Lung (tissue), 11 donors: ENCODE measurements at regions not wholly inside any gene's neighbourhood (a gene's known extent, or its start where the extent isn't known, plus 50 kb on each side); places are given as distances from the start of the nearest gene placed in this dataset.

Experiments
- ATAC-seq: fragments of 200-7000 bp; cut with Tn5 transposase; one replicate; pipeline ENCODE4 v1.9.1; 2020; ENCODE audit warnings: moderate number of reproducible peaks; ENCODE audit not compliant: insufficient read depth, low FRiP score
- DNase-seq, 3 donors: peaks; one replicate each; pipeline ENCODE4 v3.0.0-alpha.2; 2013 to 2017
- H3K27ac ChIP-seq, 2 donors: one replicate each; pipeline ENCODE4 v1.5.1; 2013; ENCODE audit warnings: mild to moderate bottlenecking in 2 of 2, moderate library complexity in 2 of 2, control low read depth in 1 of 2, inconsistent platforms in 1 of 2, low read depth in 1 of 2, low read length in 1 of 2
- H3K27me3 ChIP-seq, 3 donors: one replicate each; pipeline ENCODE4 v1.5.1; 2013; ENCODE audit warnings: low read length in 2 of 3; ENCODE audit not compliant: control insufficient read depth in 3 of 3, insufficient read depth in 3 of 3
- H3K36me3 ChIP-seq, 4 donors: one replicate each; pipeline ENCODE4 v1.5.1; 2013; ENCODE audit warnings: low read length in 4 of 4, mild to moderate bottlenecking in 1 of 4, moderate library complexity in 1 of 4; ENCODE audit not compliant: control insufficient read depth in 4 of 4, insufficient read depth in 4 of 4
- H3K4me1 ChIP-seq, 5 donors: one replicate each; pipeline ENCODE4 v1.5.1; 2013; ENCODE audit warnings: low read length in 5 of 5, mild to moderate bottlenecking in 2 of 5, moderate library complexity in 1 of 5; ENCODE audit not compliant: control insufficient read depth in 5 of 5, insufficient read depth in 5 of 5
- H3K4me3 ChIP-seq: one replicate; pipeline ENCODE4 v1.5.1; 2013; ENCODE audit warnings: mild to moderate bottlenecking, control low read depth, moderate library complexity
- H3K9ac ChIP-seq, 2 donors: one replicate each; pipeline ENCODE4 v1.5.1; 2013; ENCODE audit warnings: low read length in 2 of 2, control low read depth in 1 of 2; ENCODE audit not compliant: insufficient read depth in 1 of 2
- H3K9me3 ChIP-seq, 4 donors: one replicate each; pipeline ENCODE4 v1.5.1; 2013; ENCODE audit warnings: low read length in 3 of 4, mild to moderate bottlenecking in 1 of 4, moderate library complexity in 1 of 4; ENCODE audit not compliant: control insufficient read depth in 4 of 4, insufficient read depth in 3 of 4
- WGBS, 2 donors: extraction: QIAGEN DNeasy Blood & Tissue Kit; methylation state at CpG; one replicate each; pipeline ENCODE4 v1.1.7; 2013; 5-methylcytosine and 5-hydroxymethylcytosine counted together
- TF ChIP-seq, protein P1 (sequence below): IDR thresholded peaks from 2 replicates; pipeline ENCODE4 v1.5.1; 2012; ENCODE audit warnings: mild to moderate bottlenecking; ENCODE audit errors: control extremely low read depth, extremely low read depth
- donor health status: control.
- donor health status: control.
- donor health status: Bipolar disorder and iron deficiency.
- donor health status: healthy.
- donor health status: DM: yes; HTN: yes; CAD: no.

DNA sequence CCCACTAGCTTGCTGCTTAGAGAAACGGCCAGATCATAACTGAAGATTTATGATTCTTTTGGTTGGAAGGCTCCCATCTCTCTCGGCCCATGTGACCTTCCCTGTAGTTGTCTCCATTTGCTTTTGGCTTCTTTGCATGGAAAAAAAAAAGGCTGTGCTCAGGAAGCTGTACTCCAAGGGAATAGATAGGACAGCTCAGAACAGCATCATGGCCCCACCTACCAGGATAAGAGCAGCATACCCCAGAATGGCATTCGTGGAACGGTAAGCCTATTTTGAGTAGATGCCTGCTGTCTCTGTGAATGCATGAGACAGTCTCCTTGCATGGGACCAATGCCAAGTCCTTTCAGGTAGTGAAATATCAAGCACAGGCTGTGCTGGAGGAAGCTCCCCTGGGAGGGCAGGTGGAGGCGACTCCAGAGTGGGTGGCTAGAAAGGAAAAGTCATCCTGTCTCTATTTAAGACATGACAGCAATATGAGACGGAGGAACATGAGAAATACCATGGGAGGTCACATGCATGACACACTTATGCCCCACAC, 94.1 kb upstream of the AMOTL1 start:
- no peak overlapping the region for H3K4me3 ChIP-seq
- TF ChIP-seq, protein P1, sequence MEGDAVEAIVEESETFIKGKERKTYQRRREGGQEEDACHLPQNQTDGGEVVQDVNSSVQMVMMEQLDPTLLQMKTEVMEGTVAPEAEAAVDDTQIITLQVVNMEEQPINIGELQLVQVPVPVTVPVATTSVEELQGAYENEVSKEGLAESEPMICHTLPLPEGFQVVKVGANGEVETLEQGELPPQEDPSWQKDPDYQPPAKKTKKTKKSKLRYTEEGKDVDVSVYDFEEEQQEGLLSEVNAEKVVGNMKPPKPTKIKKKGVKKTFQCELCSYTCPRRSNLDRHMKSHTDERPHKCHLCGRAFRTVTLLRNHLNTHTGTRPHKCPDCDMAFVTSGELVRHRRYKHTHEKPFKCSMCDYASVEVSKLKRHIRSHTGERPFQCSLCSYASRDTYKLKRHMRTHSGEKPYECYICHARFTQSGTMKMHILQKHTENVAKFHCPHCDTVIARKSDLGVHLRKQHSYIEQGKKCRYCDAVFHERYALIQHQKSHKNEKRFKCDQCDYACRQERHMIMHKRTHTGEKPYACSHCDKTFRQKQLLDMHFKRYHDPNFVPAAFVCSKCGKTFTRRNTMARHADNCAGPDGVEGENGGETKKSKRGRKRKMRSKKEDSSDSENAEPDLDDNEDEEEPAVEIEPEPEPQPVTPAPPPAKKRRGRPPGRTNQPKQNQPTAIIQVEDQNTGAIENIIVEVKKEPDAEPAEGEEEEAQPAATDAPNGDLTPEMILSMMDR: no peak
- H3K9ac ChIP-seq: no peak overlapping the region
- 84 to 89% methylated on average over 6 of the region's 6 CpGs for WGBS, 2 donors
- DNase-seq: peak in 1 of 3 donors; percentile 12
- H3K9me3 ChIP-seq: peaks cover 0 to 10% (median 0%) of the 10 kb centered on the region in 4 donors
- ATAC-seq: no peak
- no peaks in the 10 kb centered on the region for H3K36me3 ChIP-seq
- no peaks in the 10 kb centered on the region for H3K27me3 ChIP-seq
- peaks cover 0 to 4% (median 0%) of the 10 kb centered on the region in 5 donors for H3K4me1 ChIP-seq
- no peak overlapping the region for H3K27ac ChIP-seq

GRCh38 chr11:94675239-94675638, 92.9 kb upstream of the AMOTL1 start:
- Histone ChIP-seq H3K9me3 (peaks cover 0 to 10% (median 0%) of the 10 kb centered on the region in 4 donors), H3K4me3 (no peak overlapping the region), H3K27ac (no peak overlapping the region), H3K27me3 (no peaks in the 10 kb centered on the region), H3K4me1 (peaks cover 0 to 4% (median 0%) of the 10 kb centered on the region in 5 donors), H3K9ac (no peak overlapping the region), H3K36me3 (no peaks in the 10 kb centered on the region)
- ATAC-seq (no peak), DNase-seq (no peak)
- TF ChIP-seq, protein P1: no peak
- WGBS, 2 donors: 96 to 100% methylated on average over 2 of the region's 2 CpGs

GRCh38 chr11:94675813-94676212, 92.3 kb upstream of the AMOTL1 start:
- TF ChIP-seq, protein P1: no peak
- ATAC-seq (no peak), DNase-seq (peak in 2 of 3 donors; percentile 18 to 39)
- H3K9me3 ChIP-seq: peaks cover 0 to 10% (median 0%) of the 10 kb centered on the region in 4 donors
- no peaks in the 10 kb centered on the region for H3K27me3 ChIP-seq
- H3K4me3 ChIP-seq: no peak overlapping the region
- no peak overlapping the region for H3K9ac ChIP-seq
- H3K4me1 ChIP-seq: peaks cover 0 to 4% (median 0%) of the 10 kb centered on the region in 5 donors
- no peak overlapping the region for H3K27ac ChIP-seq
- H3K36me3 ChIP-seq: no peaks in the 10 kb centered on the region

- H3K4me3 ChIP-seq: no peak overlapping the region
- peaks cover 0 to 5% (median 0%) of the 10 kb centered on the region in 4 donors for H3K9me3 ChIP-seq
- ATAC-seq (no peak), DNase-seq (no peak)
- no peaks in the 10 kb centered on the region for H3K36me3 ChIP-seq
- no peaks in the 10 kb centered on the region for H3K27me3 ChIP-seq
- 80 to 87% methylated on average over 4 of the region's 4 CpGs for whole genome bisulfite sequencing, 2 donors
- TF ChIP-seq, protein P1: no peak
- peaks cover 0 to 4% (median 0%) of the 10 kb centered on the region in 5 donors for H3K4me1 ChIP-seq
- no peak overlapping the region for H3K9ac ChIP-seq
- no peak overlapping the region for H3K27ac ChIP-seq
Observed at GRCh38 chr11:94676814-94677213, 91.3 kb upstream of the AMOTL1 start.
